ENCODE measurements at regions not wholly inside any gene's neighbourhood (a gene's known extent, or its start where the extent isn't known, plus 50 kb on each side); places are given as distances from the start of the nearest gene placed in this dataset.
"Not testable (repeated sequence)": the region's sequence is repeated elsewhere in the genome, so short reads cannot be mapped to it uniquely, and the experiment has no call there.

GRCh38 chr16:17977260-17977659 is 359.3 kb downstream of the NPIPA8 start:
- DNase-seq = no peak

- no peak for DNase-seq
Measured at GRCh38 chr16:17972460-17972943, 364.0 kb downstream of the NPIPA8 start.

GRCh38 chr16:17970816-17971331 is 365.7 kb downstream of the NPIPA8 start:
- DNase-seq = no peak

GRCh38 chr16:17970157-17970765 is 366.3 kb downstream of the NPIPA8 start:
- no peak for DNase-seq

- DNase-seq = no peak
Measured at GRCh38 chr16:17965133-17965900, 371.2 kb downstream of the NPIPA8 start.

- no peak for DNase-seq
Measured at GRCh38 chr16:17964196-17964595, 372.3 kb downstream of the NPIPA8 start.

GRCh38 chr16:17963185-17963836 is 373.2 kb downstream of the NPIPA8 start:
- DNase-seq = no peak

- DNase-seq = no peak
Measured at GRCh38 chr16:17962726-17963125, 373.8 kb downstream of the NPIPA8 start.

GRCh38 chr16:17961822-17962221 is 374.7 kb downstream of the NPIPA8 start:
- not testable (repeated sequence) for DNase-seq

GRCh38 chr16:17951378-17951777 is 385.2 kb downstream of the NPIPA8 start:
- DNase-seq = no peak

GRCh38 chr16:17949982-17950250 is 386.6 kb downstream of the NPIPA8 start:
- no peak for DNase-seq

GRCh38 chr16:17949141-17949981 is 387.2 kb downstream of the NPIPA8 start:
- no peak for DNase-seq

- DNase-seq = no peak
Measured at GRCh38 chr16:17947637-17948036, 388.9 kb downstream of the NPIPA8 start.

- DNase-seq = no peak
Measured at GRCh38 chr16:17947165-17947564, 389.4 kb downstream of the NPIPA8 start.

GRCh38 chr16:17945080-17945601 is 391.4 kb downstream of the NPIPA8 start:
- DNase-seq = no peak

- DNase-seq = no peak
Measured at GRCh38 chr16:17944345-17944744, 392.2 kb downstream of the NPIPA8 start.

GRCh38 chr16:17942067-17942466 is 394.5 kb downstream of the NPIPA8 start:
- no peak for DNase-seq

- DNase-seq = no peak
Measured at GRCh38 chr16:17940584-17941364, 395.8 kb downstream of the NPIPA8 start.

GRCh38 chr16:17939723-17940122 is 396.8 kb downstream of the NPIPA8 start:
- no peak for DNase-seq

GRCh38 chr16:17939122-17939536 is 397.4 kb downstream of the NPIPA8 start:
- no peak for DNase-seq

GRCh38 chr16:17938546-17938945 is 398.0 kb downstream of the NPIPA8 start:
- DNase-seq = no peak
